ENCODE measurements at regions not wholly inside any gene's neighbourhood (a gene's known extent, or its start where the extent isn't known, plus 50 kb on each side); places are given as distances from the start of the nearest gene placed in this dataset.

DNA sequence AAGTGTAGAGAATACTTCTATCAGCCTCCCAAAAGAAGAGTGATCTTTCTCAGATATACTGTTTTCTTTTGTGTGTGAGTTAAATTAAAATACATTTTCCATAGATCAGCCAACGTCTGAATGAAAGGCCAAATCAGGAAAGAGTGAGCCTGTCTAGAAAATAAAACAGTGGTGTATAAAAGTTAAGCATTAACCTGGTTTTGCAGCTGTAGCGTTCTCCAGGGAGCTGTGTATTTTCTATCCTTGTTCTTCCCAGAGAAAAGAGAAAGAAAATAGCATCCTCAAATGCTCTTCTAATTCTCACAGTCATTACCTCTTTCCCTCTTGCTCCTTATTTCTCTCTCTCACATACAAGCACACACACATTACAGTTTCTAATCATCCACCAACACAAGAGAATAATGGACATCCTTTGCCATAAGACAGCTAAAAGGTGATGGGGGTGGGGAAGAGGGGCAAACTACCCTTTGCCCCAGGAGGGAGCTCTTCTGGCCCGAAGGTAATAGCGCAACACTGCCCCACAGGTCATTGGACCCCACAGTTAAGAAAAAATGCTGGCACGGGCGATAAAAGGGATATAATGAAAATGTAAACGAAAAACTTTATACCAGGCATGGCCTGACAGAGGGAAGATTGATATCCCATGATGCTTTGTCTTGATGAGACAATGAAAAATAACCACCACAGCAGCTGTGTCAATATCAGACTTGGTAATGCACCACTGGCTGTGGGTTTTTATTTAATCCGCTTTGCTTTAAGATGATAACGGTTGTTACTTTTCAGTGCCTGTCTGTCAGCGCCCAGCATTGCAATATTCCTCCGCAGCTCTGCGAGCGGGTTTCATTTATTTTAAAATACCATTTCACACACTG lies 150.3 kb downstream of the NUF2 start:
- TF ChIP-seq, protein P1, sequence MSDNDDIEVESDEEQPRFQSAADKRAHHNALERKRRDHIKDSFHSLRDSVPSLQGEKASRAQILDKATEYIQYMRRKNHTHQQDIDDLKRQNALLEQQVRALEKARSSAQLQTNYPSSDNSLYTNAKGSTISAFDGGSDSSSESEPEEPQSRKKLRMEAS (IDR thresholded peaks at IDR 0.05) = no peak
- TF ChIP-seq TAF1 (IDR thresholded peaks at IDR 0.05; ENCODE audit: low read depth) = no peak
- no peak for TF ChIP-seq EGR1 (IDR thresholded peaks at IDR 0.05)
